Mucosa of descending colon (tissue), 3 donors: ENCODE measurements at regions not wholly inside any gene's neighbourhood (a gene's known extent, or its start where the extent isn't known, plus 50 kb on each side); places are given as distances from the start of the nearest gene placed in this dataset.
"Not testable (repeated sequence)": the region's sequence is repeated elsewhere in the genome, so short reads cannot be mapped to it uniquely, and the experiment has no call there.

ENCODE experiments used
- ATAC-seq: fragments of 200-7000 bp; cut with Tn5 transposase; one replicate; pipeline ENCODE4 v1.9.1; 2020; ENCODE audit warnings: mild to moderate bottlenecking, moderate library complexity
- DNase-seq, 3 donors: peaks; one replicate each; pipeline ENCODE4 v3.0.0-alpha.2; 2020
- H3K36me3 ChIP-seq: fragments of 200-600 bp; one replicate; pipeline ENCODE4 v1.8.0; 2021; ENCODE audit warnings: low read depth, mild to moderate bottlenecking
- H3K4me1 ChIP-seq: fragments of 200-600 bp; one replicate; pipeline ENCODE4 v1.8.0; 2021; ENCODE audit warnings: low read depth, mild to moderate bottlenecking
- H3K4me3 ChIP-seq: fragments of 200-600 bp; one replicate; pipeline ENCODE4 v1.8.0; 2021; ENCODE audit warnings: mild to moderate bottlenecking
- H3K9me3 ChIP-seq: fragments of 200-600 bp; one replicate; pipeline ENCODE4 v1.8.0; 2021; ENCODE audit warnings: mild to moderate bottlenecking
- CTCF ChIP-seq: fragments of 200-600 bp; IDR thresholded peaks from one replicate; pipeline ENCODE4 v1.8.0; 2022; ENCODE audit warnings: antibody characterized with exemption, mild to moderate bottlenecking
- intact Hi-C, 2 donors: fragments of 100-400 bp; cut with DNase I in 1 of 2; cut with micrococcal nuclease in 1 of 2; formaldehyde crosslinking; loops; one replicate each; pipeline versions ENCODE4 v1.11.0 to v1.11.1; 2022; cut with DNase I, micrococcal nuclease
- donor health status: DM: no; HTN: no; CAD: no; lungs with moderate emphysema.
- donor health status: DM: no; HTN: no; CAD: no.
- donor health status: DM: no; HTN: yes; CAD: no.

DNA sequence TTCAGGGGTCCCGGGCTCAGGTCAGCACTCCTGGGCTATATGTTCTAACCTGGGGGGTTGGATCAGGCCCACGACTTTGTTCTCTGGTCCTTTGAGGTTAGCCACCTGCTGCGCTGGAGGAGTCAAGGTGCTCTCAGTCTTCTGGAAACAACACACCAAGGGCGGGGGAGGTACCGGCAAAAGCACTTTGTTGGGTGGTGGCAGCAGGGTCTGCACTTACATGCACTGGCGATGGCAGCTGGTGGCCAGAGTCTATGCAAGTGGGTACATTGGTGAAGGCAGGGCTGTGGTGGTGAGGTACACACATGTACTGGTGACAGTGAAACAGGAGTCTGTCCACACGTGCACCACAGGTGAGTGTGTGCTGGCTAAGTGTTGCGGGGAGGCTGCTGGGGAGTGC is 194.2 kb upstream of the MAGI2 start:
- peak in 1 of 3 donors; percentile 20 for DNase-seq
- Histone ChIP-seq H3K4me1 (no peaks in the 10 kb centered on the region), H3K9me3 (no peaks in the 10 kb centered on the region), H3K36me3 (no peaks in the 10 kb centered on the region), H3K4me3 (no peak overlapping the region)
- TF ChIP-seq CTCF, result no peak
- ATAC-seq, result no peak
- intact Hi-C loops, result no loop called here

GRCh38 chr7:79646278-79646677 is 192.8 kb upstream of the MAGI2 start:
- no peak for TF ChIP-seq CTCF
- ATAC-seq, result no peak
- Histone ChIP-seq H3K36me3 (no peaks in the 10 kb centered on the region), H3K4me3 (no peak overlapping the region), H3K9me3 (no peaks in the 10 kb centered on the region), H3K4me1 (no peaks in the 10 kb centered on the region)
- intact Hi-C loops, result no loop called here
- DNase-seq, result no peak

- TF ChIP-seq CTCF, result no peak
- H3K36me3 ChIP-seq, result no peaks in the 10 kb centered on the region
- H3K9me3 ChIP-seq, result no peaks in the 10 kb centered on the region
- intact Hi-C loops, result no loop called here
- peak; percentile 55 for ATAC-seq
- H3K4me3 ChIP-seq, result no peak overlapping the region
- DNase-seq, result no peak
- peaks cover 9% of the 10 kb centered on the region for H3K4me1 ChIP-seq
Measured at GRCh38 chr7:79636849-79637248, 183.4 kb upstream of the MAGI2 start.

GRCh38 chr7:79625921-79626320 is 172.5 kb upstream of the MAGI2 start:
- intact Hi-C loops, H3K9me3 ChIP-seq, ATAC-seq, H3K36me3 ChIP-seq, DNase-seq, H3K4me3 ChIP-seq, H3K4me1 ChIP-seq: not testable (repeated sequence)

GRCh38 chr7:79624336-79624735 is 170.9 kb upstream of the MAGI2 start:
- Histone ChIP-seq H3K36me3 (no peaks in the 10 kb centered on the region), H3K9me3 (no peaks in the 10 kb centered on the region), H3K4me1 (no peaks in the 10 kb centered on the region), H3K4me3 (no peak overlapping the region)
- no peak for DNase-seq
- no peak for TF ChIP-seq CTCF
- intact Hi-C loops, result no loop called here
- no peak for ATAC-seq

GRCh38 chr7:79622781-79623180 is 169.3 kb upstream of the MAGI2 start:
- no peaks in the 10 kb centered on the region for H3K9me3 ChIP-seq
- no peak overlapping the region for H3K4me3 ChIP-seq
- intact Hi-C loops, result no loop called here
- no peak for ATAC-seq
- no peak for TF ChIP-seq CTCF
- H3K4me1 ChIP-seq, result no peaks in the 10 kb centered on the region
- H3K36me3 ChIP-seq, result no peaks in the 10 kb centered on the region
- DNase-seq, result no peak
